ENCODE measurements at regions not wholly inside any gene's neighbourhood (a gene's known extent, or its start where the extent isn't known, plus 50 kb on each side); places are given as distances from the start of the nearest gene placed in this dataset.

- no peak for TF ChIP-seq CTCF (conservative IDR thresholded peaks at IDR 0.05; ENCODE audit: low read depth, low read length)
- no peak for TF ChIP-seq EZH2 (IDR thresholded peaks at IDR 0.05; ENCODE audit: borderline replicate concordance, low read depth, low read length, poor library complexity, severe bottlenecking)
Observed at GRCh38 chr1:18057623-18058022, 50.0 kb upstream of the IGSF21 start.
